ENCODE measurements at regions not wholly inside any gene's neighbourhood (a gene's known extent, or its start where the extent isn't known, plus 50 kb on each side); places are given as distances from the start of the nearest gene placed in this dataset.

- TF ChIP-seq CTCF (IDR thresholded peaks at IDR 0.05) (no peak), SIN3A (IDR thresholded peaks at IDR 0.05; ENCODE audit: borderline replicate concordance, insufficient read depth, low read depth, low read length) (no peak), POLR2AphosphoS5 (IDR thresholded peaks at IDR 0.05; ENCODE audit: low read depth, low read length) (no peak), TCF7L2 (IDR thresholded peaks at IDR 0.05; ENCODE audit: low read depth, low read length) (no peak)
Observed at GRCh38 chr1:34685225-34685624, 69.6 kb upstream of the GJB5 start.

Data from Panc1 (cell line).